Urinary bladder (tissue), 3 donors: ENCODE measurements at regions not wholly inside any gene's neighbourhood (a gene's known extent, or its start where the extent isn't known, plus 50 kb on each side); places are given as distances from the start of the nearest gene placed in this dataset.

Source experiments
- DNase-seq: peaks from one replicate; pipeline ENCODE4 v3.0.0-alpha.2; 2015; ENCODE audit errors: extremely low spot score
- H3K27ac ChIP-seq: one replicate; pipeline ENCODE4 v1.5.1; 2013; ENCODE audit warnings: low read depth, mild to moderate bottlenecking, moderate library complexity
- H3K36me3 ChIP-seq: one replicate; pipeline ENCODE4 v1.6.1; 2013; ENCODE audit warnings: mild to moderate bottlenecking, moderate library complexity; ENCODE audit not compliant: insufficient read depth
- H3K4me1 ChIP-seq: one replicate; pipeline ENCODE4 v1.6.1; 2013; ENCODE audit warnings: mild to moderate bottlenecking, moderate library complexity; ENCODE audit not compliant: insufficient read depth
- H3K4me3 ChIP-seq: one replicate; pipeline ENCODE4 v1.5.1; 2013; ENCODE audit warnings: low read depth, low read length
- WGBS: extraction: QIAGEN DNeasy Blood & Tissue Kit; methylation state at CpG from one replicate; pipeline ENCODE4 v1.1.7; 2013; 5-methylcytosine and 5-hydroxymethylcytosine counted together
- donor health status: healthy with polysubstance abuse.
- donor health status: healthy.

- WGBS: 87% methylated on average over 12 of the region's 12 CpGs
- DNase-seq: no peak
- Histone ChIP-seq H3K4me3 (no peak overlapping the region), H3K4me1 (no peaks in the 10 kb centered on the region), H3K36me3 (no peaks in the 10 kb centered on the region), H3K27ac (no peak overlapping the region)
These were observed 825.7 kb downstream of the SQOR start for GRCh38 chr15:46460431-46461094.

- no peak for DNase-seq
- Histone ChIP-seq H3K4me3 (no peak overlapping the region), H3K4me1 (no peaks in the 10 kb centered on the region), H3K27ac (no peak overlapping the region), H3K36me3 (no peaks in the 10 kb centered on the region)
- WGBS: 81% methylated on average over 2 of the region's 2 CpGs
These were observed 826.6 kb downstream of the SQOR start for GRCh38 chr15:46461416-46461815.

DNA sequence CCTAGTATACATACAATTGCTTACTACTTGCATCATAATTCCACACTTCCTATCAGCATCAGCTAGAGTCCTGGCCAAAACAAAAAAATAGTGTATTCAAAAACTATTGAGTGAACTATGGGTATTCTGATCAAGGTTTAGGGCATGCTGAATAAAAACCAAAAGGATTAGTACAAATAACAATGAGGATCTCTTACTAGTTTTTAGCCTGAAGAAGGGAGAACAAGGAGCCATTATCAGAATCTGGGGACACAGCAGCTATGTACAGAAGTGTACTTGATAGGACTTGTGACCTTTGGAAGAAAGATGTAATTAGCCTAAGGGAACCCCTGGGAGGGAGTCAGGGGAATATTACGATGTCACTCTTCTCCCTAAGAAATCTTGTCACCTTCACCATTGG is 832.2 kb downstream of the SQOR start:
- WGBS: 89% methylated on average over 1 of the region's 1 CpG

GRCh38 chr15:46471096-46471495 is 836.3 kb downstream of the SQOR start:
- Histone ChIP-seq H3K36me3 (no peaks in the 10 kb centered on the region), H3K4me3 (no peak overlapping the region), H3K4me1 (no peaks in the 10 kb centered on the region), H3K27ac (no peak overlapping the region)
- DNase-seq: no peak
- WGBS: 86% methylated on average over 1 of the region's 1 CpG

More for the DNA sequence above, 832.2 kb downstream of the SQOR start:
- no peak for DNase-seq
- Histone ChIP-seq H3K36me3 (no peaks in the 10 kb centered on the region), H3K27ac (no peak overlapping the region), H3K4me3 (no peak overlapping the region), H3K4me1 (no peaks in the 10 kb centered on the region)

- no peak overlapping the region for H3K27ac ChIP-seq
- no peak overlapping the region for H3K4me3 ChIP-seq
- 64% methylated on average over 1 of the region's 1 CpG for WGBS
- DNase-seq: no peak
- H3K4me1 ChIP-seq: no peaks in the 10 kb centered on the region
- H3K36me3 ChIP-seq: no peaks in the 10 kb centered on the region
These were observed 854.4 kb downstream of the SQOR start for GRCh38 chr15:46489276-46489675.

DNA sequence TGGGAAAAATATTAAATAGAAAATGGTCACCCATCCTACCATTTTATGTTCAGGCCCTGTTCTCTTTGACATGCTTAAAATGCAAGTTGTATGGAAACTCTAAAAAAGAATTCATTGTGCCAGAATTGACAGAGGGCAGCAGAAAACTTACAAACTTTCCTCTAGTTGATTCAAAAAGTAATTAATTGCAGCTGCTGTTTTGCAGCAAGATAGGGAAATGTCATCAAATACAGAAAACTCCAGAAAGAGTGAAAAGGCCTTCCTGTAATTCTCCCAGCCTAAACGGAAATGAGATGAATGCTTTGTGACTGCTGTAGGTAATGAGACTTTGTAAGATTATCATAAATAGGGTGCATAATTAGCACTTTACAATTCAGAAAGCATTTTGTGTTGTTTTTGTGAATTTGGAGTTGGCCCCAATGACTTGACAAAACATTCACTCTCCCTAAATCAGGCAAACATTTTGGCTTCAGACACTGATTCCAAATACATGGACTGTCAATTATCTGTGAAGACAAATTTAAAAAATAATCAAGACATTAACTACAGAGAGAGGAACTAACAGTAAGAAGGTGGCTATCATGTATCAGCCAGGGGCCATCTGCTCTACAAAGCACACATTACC is 861.8 kb downstream of the SQOR start:
- Histone ChIP-seq H3K4me1 (no peaks in the 10 kb centered on the region), H3K27ac (no peak overlapping the region), H3K4me3 (no peak overlapping the region), H3K36me3 (no peaks in the 10 kb centered on the region)
- DNase-seq: no peak
- WGBS: 57% methylated on average over 1 of the region's 1 CpG

- DNase-seq: no peak
- Histone ChIP-seq H3K36me3 (no peaks in the 10 kb centered on the region), H3K27ac (no peak overlapping the region), H3K4me1 (no peaks in the 10 kb centered on the region), H3K4me3 (no peak overlapping the region)
- WGBS: 73% methylated on average over 3 of the region's 3 CpGs
These were observed 867.8 kb downstream of the SQOR start for GRCh38 chr15:46502667-46503066.

GRCh38 chr15:46518381-46518780 is 883.6 kb downstream of the SQOR start:
- Histone ChIP-seq H3K27ac (no peak overlapping the region), H3K36me3 (no peaks in the 10 kb centered on the region), H3K4me3 (no peak overlapping the region), H3K4me1 (no peaks in the 10 kb centered on the region)
- DNase-seq: no peak

- DNase-seq: no peak
- H3K27ac ChIP-seq: no peak overlapping the region
- 87% methylated on average over 1 of the region's 1 CpG for WGBS
- no peaks in the 10 kb centered on the region for H3K36me3 ChIP-seq
- H3K4me1 ChIP-seq: no peaks in the 10 kb centered on the region
- no peak overlapping the region for H3K4me3 ChIP-seq
These were observed 888.9 kb downstream of the SQOR start for GRCh38 chr15:46523701-46524100.

DNA sequence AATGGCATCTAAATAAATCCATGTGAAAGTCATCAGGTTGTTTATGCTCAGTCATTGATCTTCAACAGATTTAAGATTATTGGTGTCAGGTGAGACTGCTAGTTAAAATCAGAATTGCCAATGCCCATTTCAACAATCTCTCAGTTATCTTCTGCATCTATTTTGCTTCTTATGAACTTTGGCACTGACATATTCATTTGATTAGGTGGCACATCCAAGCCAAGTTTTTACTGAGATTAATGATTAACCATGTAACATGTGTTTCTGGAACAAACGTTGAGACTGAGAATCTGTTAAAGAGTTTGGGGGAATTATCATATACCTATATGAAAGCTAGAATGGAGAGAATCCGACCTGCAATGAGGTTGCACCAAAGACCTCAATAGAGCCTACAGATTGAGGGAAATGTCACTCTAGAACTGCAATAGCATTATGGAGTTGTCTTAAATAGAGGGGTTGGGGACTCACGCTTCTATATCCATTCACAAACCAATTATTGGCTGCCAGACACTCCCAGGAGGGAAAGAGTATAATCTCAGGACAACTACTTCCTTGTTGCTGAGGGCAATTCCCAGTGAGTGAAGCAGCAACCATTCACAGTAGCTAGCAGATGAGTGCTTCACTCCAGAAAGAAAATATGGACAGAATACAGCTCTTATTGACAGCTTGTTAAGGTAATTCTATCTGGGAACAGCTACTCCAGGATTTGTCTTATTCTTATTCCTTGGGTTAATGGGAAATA is 891.3 kb downstream of the SQOR start:
- no peak overlapping the region for H3K27ac ChIP-seq
- no peaks in the 10 kb centered on the region for H3K4me1 ChIP-seq
- DNase-seq: no peak
- H3K4me3 ChIP-seq: no peak overlapping the region
- H3K36me3 ChIP-seq: no peaks in the 10 kb centered on the region
- WGBS: 77% methylated on average over 3 of the region's 3 CpGs

- WGBS: 69% methylated on average over 1 of the region's 1 CpG
- Histone ChIP-seq H3K4me3 (no peak overlapping the region), H3K4me1 (no peaks in the 10 kb centered on the region), H3K36me3 (no peaks in the 10 kb centered on the region), H3K27ac (no peak overlapping the region)
- DNase-seq: no peak
These were observed 891.9 kb downstream of the SQOR start for GRCh38 chr15:46526726-46527110.

DNA sequence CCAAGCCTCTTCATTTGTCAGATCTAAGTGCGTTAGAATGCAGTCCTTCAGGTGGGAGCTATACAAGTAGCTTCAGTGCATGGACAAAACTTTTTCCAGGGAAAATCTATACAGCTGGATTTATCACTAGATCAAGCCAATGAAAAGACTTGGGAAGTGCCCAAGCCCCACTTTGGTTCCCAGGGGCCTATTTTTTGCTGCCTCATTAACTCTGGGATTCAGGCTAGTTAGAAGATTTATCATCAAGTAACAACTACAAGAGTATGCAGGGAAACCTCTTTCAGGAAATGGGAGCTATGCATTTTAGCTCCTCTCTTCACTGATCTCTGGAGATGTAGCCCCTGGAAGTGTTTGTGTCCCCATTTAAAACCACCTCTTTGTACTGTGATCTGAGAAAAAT is 908.8 kb downstream of the SQOR start:
- no peak overlapping the region for H3K4me3 ChIP-seq
- H3K36me3 ChIP-seq: no peaks in the 10 kb centered on the region
- H3K27ac ChIP-seq: no peak overlapping the region
- WGBS: 96% methylated on average over 1 of the region's 1 CpG
- no peaks in the 10 kb centered on the region for H3K4me1 ChIP-seq
- no peak for DNase-seq

GRCh38 chr15:46548989-46549388 is 914.2 kb downstream of the SQOR start:
- WGBS: 95% methylated on average over 1 of the region's 1 CpG
- no peaks in the 10 kb centered on the region for H3K36me3 ChIP-seq
- H3K4me1 ChIP-seq: no peaks in the 10 kb centered on the region
- no peak overlapping the region for H3K4me3 ChIP-seq
- no peak for DNase-seq
- no peak overlapping the region for H3K27ac ChIP-seq

GRCh38 chr15:46552316-46552715 is 917.5 kb downstream of the SQOR start:
- WGBS: 73% methylated on average over 2 of the region's 2 CpGs
- no peak overlapping the region for H3K27ac ChIP-seq
- H3K4me1 ChIP-seq: no peaks in the 10 kb centered on the region
- no peak overlapping the region for H3K4me3 ChIP-seq
- no peak for DNase-seq
- no peaks in the 10 kb centered on the region for H3K36me3 ChIP-seq
